HG03378 (cell line): ENCODE measurements at regions not wholly inside any gene's neighbourhood (a gene's known extent, or its start where the extent isn't known, plus 50 kb on each side); places are given as distances from the start of the nearest gene placed in this dataset.
A peak's percentile ranks its signal among the peaks of the same experiment; 100 is the strongest.

Source experiments
- ATAC-seq: cut with Tn5 transposase; IDR thresholded peaks from one replicate; pipeline ENCODE4 v1.9.1; 2021; ENCODE audit warnings: mild to moderate bottlenecking, moderate library complexity; ENCODE audit not compliant: unreplicated experiment

GRCh38 chr2:221330436-221330835 is 241.7 kb downstream of the EPHA4 start:
- ATAC-seq, result no peak

- ATAC-seq, result no peak
Measured at GRCh38 chr2:221334481-221335218, 237.5 kb downstream of the EPHA4 start.

- ATAC-seq, result no peak
Measured at GRCh38 chr2:221335219-221335752, 236.8 kb downstream of the EPHA4 start.

GRCh38 chr2:221336967-221337366 is 235.1 kb downstream of the EPHA4 start:
- no peak for ATAC-seq

- peak; percentile 86 for ATAC-seq
Measured at GRCh38 chr2:221337957-221338685, 234.0 kb downstream of the EPHA4 start.

GRCh38 chr2:221342388-221342787 is 229.7 kb downstream of the EPHA4 start:
- no peak for ATAC-seq

GRCh38 chr2:221343524-221343923 is 228.6 kb downstream of the EPHA4 start:
- no peak for ATAC-seq

- ATAC-seq, result no peak
Measured at GRCh38 chr2:221345516-221345915, 226.6 kb downstream of the EPHA4 start.

- no peak for ATAC-seq
Measured at GRCh38 chr2:221346411-221346810, 225.7 kb downstream of the EPHA4 start.

- no peak for ATAC-seq
Measured at GRCh38 chr2:221347471-221347870, 224.6 kb downstream of the EPHA4 start.

- ATAC-seq, result no peak
Measured at GRCh38 chr2:221350616-221351015, 221.5 kb downstream of the EPHA4 start.

GRCh38 chr2:221353201-221353600 is 218.9 kb downstream of the EPHA4 start:
- no peak for ATAC-seq

- ATAC-seq, result no peak
Measured at GRCh38 chr2:221360312-221360711, 211.8 kb downstream of the EPHA4 start.

- ATAC-seq, result no peak
Measured at GRCh38 chr2:221360742-221361141, 211.4 kb downstream of the EPHA4 start.

- ATAC-seq, result no peak
Measured at GRCh38 chr2:221361633-221362032, 210.5 kb downstream of the EPHA4 start.

- no peak for ATAC-seq
Measured at GRCh38 chr2:221364672-221365071, 207.4 kb downstream of the EPHA4 start.
